ENCODE measurements at regions not wholly inside any gene's neighbourhood (a gene's known extent, or its start where the extent isn't known, plus 50 kb on each side); places are given as distances from the start of the nearest gene placed in this dataset.

DNA sequence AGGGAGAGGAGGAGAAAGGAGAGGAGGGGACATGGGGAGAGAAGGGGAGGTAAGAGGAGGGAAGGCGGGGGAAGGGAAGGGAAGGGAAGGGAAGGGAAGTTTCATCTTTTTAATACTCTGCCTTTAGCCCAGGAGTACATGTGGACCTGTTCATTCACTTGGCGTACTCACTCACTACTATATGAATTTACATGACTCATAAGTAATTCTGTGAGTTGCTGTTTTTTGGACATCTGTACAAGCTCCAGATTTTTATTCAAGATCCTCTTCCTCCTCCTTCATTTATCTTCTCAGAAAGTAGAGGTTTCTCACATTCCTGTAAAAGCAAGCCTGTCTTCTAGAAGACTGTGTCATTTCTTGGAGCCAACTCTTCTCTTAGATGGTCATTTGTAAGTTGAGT lies 84.6 kb downstream of the RDH14 start:
- in situ Hi-C loops (cut with MboI) = no loop called here
- H4K20me1 ChIP-seq (ENCODE audit: control insufficient read depth, insufficient read depth) = no peaks in the 10 kb centered on the region
- H3K36me3 ChIP-seq (ENCODE audit: control insufficient read depth in 2 of 2, insufficient read depth in 2 of 2, low read length in 1 of 2) = no peaks in the 10 kb centered on the region
- 3% methylated on average over 2 of the region's 2 CpGs for WGBS (ENCODE audit: insufficient coverage, insufficient replicate concordance, low lambda C conversion rate, missing lambda C conversion rate)
- no peaks in the 10 kb centered on the region for H3K79me2 ChIP-seq (ENCODE audit: control insufficient read depth, insufficient read depth, low read length)
- H3K27ac ChIP-seq (ENCODE audit: control insufficient read depth, insufficient read depth) = no peak overlapping the region
- SMC1A ChIA-PET (ENCODE audit: uncharacterized antibody, unreplicated experiment) = no interaction called here
- H3K27me3 ChIP-seq (replicated peaks in 1 of 2; ENCODE audit: control insufficient read depth in 2 of 2, insufficient read depth in 2 of 2, low read length in 1 of 2) = peaks cover 0 to 4% of the 10 kb centered on the region in 2 experiments; a peak in 2 of 4 replicates
- DNase-seq (ENCODE audit: low read depth, low spot score) (no peak), ATAC-seq (no peak), FAIRE-seq (no peak)
- no peaks in the 10 kb centered on the region for H3K9me3 ChIP-seq (replicated peaks; ENCODE audit: control insufficient read depth, insufficient read depth, low read length)
- no TSS peak for BruUV-seq (replicated peaks)
- no peak overlapping the region for H3K9ac ChIP-seq (ENCODE audit: control insufficient read depth, insufficient read depth, low read length)
- TF ChIP-seq POLR2AphosphoS5 (IDR thresholded peaks at IDR 0.05; ENCODE audit: low read length) (no peak), CUX1 (IDR thresholded peaks at IDR 0.05; ENCODE audit: insufficient replicate concordance, low read depth, low read length) (no peak), CREM (IDR thresholded peaks at IDR 0.05; ENCODE audit: low read depth) (no peak), ASH2L (IDR thresholded peaks at IDR 0.05; ENCODE audit: borderline replicate concordance, low read depth) (no peak)
- TF ChIP-seq, protein P1, sequence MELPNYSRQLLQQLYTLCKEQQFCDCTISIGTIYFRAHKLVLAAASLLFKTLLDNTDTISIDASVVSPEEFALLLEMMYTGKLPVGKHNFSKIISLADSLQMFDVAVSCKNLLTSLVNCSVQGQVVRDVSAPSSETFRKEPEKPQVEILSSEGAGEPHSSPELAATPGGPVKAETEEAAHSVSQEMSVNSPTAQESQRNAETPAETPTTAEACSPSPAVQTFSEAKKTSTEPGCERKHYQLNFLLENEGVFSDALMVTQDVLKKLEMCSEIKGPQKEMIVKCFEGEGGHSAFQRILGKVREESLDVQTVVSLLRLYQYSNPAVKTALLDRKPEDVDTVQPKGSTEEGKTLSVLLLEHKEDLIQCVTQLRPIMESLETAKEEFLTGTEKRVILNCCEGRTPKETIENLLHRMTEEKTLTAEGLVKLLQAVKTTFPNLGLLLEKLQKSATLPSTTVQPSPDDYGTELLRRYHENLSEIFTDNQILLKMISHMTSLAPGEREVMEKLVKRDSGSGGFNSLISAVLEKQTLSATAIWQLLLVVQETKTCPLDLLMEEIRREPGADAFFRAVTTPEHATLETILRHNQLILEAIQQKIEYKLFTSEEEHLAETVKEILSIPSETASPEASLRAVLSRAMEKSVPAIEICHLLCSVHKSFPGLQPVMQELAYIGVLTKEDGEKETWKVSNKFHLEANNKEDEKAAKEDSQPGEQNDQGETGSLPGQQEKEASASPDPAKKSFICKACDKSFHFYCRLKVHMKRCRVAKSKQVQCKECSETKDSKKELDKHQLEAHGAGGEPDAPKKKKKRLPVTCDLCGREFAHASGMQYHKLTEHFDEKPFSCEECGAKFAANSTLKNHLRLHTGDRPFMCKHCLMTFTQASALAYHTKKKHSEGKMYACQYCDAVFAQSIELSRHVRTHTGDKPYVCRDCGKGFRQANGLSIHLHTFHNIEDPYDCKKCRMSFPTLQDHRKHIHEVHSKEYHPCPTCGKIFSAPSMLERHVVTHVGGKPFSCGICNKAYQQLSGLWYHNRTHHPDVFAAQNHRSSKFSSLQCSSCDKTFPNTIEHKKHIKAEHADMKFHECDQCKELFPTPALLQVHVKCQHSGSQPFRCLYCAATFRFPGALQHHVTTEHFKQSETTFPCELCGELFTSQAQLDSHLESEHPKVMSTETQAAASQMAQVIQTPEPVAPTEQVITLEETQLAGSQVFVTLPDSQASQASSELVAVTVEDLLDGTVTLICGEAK (IDR thresholded peaks at IDR 0.05; ENCODE audit: borderline replicate concordance) = no peak
- intact Hi-C loops (cut with micrococcal nuclease; ENCODE audit: unreplicated experiment) = no loop called here
- RAD21 ChIA-PET (ENCODE audit: unreplicated experiment) = no interaction called here
- no peak overlapping the region for H2AFZ ChIP-seq (ENCODE audit: control insufficient read depth, low read depth, low read length)
- H3K4me2 ChIP-seq (ENCODE audit: control insufficient read depth, insufficient read depth) = no peak overlapping the region
- CTCF ChIA-PET = no interaction called here
- no peaks in the 10 kb centered on the region for H3K4me1 ChIP-seq (ENCODE audit: control insufficient read depth, insufficient read depth, low read length)
- H3K4me3 ChIP-seq = no peak overlapping the region
- POLR2A ChIA-PET = no interaction called here
